ENCODE measurements at regions not wholly inside any gene's neighbourhood (a gene's known extent, or its start where the extent isn't known, plus 50 kb on each side); places are given as distances from the start of the nearest gene placed in this dataset.

DNA sequence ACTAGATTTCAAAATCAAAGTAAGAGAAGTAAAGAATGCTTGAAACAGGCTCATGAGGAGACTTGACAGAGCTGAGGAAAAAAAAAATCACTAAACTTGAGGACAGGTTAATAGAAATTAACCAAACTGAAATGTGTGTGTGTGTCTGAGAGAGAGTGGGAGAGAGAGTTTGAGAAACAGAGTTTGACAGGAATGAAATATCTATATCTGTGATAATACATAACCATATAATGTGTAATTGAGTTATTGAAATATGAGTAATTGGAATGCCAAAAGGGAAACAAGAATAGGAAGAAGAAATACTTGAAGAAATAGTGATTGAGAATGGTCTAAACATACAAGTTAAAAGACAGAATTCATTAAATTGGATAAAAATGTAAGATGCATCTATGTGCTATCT, 268.0 kb upstream of the CHRM2 start:
- TF ChIP-seq, protein P1, sequence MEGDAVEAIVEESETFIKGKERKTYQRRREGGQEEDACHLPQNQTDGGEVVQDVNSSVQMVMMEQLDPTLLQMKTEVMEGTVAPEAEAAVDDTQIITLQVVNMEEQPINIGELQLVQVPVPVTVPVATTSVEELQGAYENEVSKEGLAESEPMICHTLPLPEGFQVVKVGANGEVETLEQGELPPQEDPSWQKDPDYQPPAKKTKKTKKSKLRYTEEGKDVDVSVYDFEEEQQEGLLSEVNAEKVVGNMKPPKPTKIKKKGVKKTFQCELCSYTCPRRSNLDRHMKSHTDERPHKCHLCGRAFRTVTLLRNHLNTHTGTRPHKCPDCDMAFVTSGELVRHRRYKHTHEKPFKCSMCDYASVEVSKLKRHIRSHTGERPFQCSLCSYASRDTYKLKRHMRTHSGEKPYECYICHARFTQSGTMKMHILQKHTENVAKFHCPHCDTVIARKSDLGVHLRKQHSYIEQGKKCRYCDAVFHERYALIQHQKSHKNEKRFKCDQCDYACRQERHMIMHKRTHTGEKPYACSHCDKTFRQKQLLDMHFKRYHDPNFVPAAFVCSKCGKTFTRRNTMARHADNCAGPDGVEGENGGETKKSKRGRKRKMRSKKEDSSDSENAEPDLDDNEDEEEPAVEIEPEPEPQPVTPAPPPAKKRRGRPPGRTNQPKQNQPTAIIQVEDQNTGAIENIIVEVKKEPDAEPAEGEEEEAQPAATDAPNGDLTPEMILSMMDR (IDR thresholded peaks at IDR 0.05 in 4 of 5, conservative IDR thresholded peaks at IDR 0.05 in 1 of 5), result no peak
- no peak for TF ChIP-seq POLR2A (IDR thresholded peaks at IDR 0.05)

Data from gastrocnemius medialis (tissue), 4 donors.